ENCODE measurements at regions not wholly inside any gene's neighbourhood (a gene's known extent, or its start where the extent isn't known, plus 50 kb on each side); places are given as distances from the start of the nearest gene placed in this dataset.

DNA sequence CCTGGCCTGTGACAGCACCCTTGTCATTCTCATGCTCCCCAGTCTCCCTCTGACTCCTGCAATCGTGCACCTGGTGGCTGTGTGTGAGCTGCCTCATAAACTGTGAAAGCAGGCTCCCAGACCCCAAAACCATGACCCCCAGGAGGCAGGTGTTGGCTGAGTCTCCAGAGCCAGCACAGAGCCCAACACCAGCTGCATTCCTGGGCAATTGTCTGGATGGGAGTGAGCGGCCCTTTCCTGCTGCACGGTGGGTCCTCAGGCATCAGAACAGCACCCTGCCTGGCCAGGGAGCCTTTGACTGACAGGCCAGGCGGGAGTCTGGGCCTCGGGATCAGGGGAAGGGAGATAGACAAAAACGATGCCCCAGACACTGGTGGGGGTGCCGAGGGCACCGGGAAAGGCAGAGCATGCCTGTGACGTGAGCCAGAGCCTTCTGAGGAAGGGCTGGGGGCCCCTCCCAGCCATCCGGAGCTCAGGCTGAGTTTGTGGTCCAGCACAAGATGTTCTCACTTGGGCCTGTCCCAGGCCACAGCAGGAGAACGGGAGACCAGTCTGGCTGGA is 135.1 kb upstream of the GPC1 start:
- no peak overlapping the region for H3K4me3 ChIP-seq (ENCODE audit: control insufficient read depth, low read depth, low read length)
- no peak for DNase-seq (ENCODE audit: low read depth)
- TF ChIP-seq, protein P1, sequence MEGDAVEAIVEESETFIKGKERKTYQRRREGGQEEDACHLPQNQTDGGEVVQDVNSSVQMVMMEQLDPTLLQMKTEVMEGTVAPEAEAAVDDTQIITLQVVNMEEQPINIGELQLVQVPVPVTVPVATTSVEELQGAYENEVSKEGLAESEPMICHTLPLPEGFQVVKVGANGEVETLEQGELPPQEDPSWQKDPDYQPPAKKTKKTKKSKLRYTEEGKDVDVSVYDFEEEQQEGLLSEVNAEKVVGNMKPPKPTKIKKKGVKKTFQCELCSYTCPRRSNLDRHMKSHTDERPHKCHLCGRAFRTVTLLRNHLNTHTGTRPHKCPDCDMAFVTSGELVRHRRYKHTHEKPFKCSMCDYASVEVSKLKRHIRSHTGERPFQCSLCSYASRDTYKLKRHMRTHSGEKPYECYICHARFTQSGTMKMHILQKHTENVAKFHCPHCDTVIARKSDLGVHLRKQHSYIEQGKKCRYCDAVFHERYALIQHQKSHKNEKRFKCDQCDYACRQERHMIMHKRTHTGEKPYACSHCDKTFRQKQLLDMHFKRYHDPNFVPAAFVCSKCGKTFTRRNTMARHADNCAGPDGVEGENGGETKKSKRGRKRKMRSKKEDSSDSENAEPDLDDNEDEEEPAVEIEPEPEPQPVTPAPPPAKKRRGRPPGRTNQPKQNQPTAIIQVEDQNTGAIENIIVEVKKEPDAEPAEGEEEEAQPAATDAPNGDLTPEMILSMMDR (IDR thresholded peaks at IDR 0.05; ENCODE audit: control insufficient read depth, insufficient read depth, low read depth, low read length, missing control alignments) = no peak

- TF ChIP-seq, protein P1 (IDR thresholded peaks at IDR 0.05; ENCODE audit: control insufficient read depth, insufficient read depth, low read depth, low read length, missing control alignments) = no peak
- no peak overlapping the region for H3K4me3 ChIP-seq (ENCODE audit: control insufficient read depth, low read depth, low read length)
- no peak for DNase-seq (ENCODE audit: low read depth)
These were observed 134.6 kb upstream of the GPC1 start for GRCh38 chr2:240300840-240301239.

- no peak overlapping the region for H3K4me3 ChIP-seq (ENCODE audit: control insufficient read depth, low read depth, low read length)
- no peak for DNase-seq (ENCODE audit: low read depth)
- TF ChIP-seq, protein P1 (IDR thresholded peaks at IDR 0.05; ENCODE audit: control insufficient read depth, insufficient read depth, low read depth, low read length, missing control alignments) = no peak
These were observed 134.1 kb upstream of the GPC1 start for GRCh38 chr2:240301256-240301795.

DNA sequence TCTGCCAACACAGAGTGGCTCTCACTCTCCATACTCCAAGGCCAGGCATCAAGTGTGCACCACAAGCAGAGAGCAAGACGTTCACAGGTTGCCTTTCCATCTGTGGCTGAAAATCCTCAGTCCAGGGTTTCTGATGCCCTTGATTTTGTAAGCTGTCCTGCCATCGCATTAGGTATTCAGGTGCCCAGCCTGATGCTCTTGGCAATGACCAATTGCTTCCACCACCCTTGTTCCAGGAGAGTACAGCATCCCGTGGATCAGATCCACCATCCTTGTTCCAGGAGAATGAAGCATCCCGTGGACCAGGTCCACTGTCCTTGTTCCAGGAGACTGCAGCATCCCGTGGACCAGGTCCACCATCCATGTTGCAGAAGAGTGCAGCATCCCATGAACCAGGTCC is 133.4 kb upstream of the GPC1 start:
- TF ChIP-seq, protein P1 (IDR thresholded peaks at IDR 0.05; ENCODE audit: control insufficient read depth, insufficient read depth, low read depth, low read length, missing control alignments) = no peak
- no peak overlapping the region for H3K4me3 ChIP-seq (ENCODE audit: control insufficient read depth, low read depth, low read length)
- no peak for DNase-seq (ENCODE audit: low read depth)

DNA sequence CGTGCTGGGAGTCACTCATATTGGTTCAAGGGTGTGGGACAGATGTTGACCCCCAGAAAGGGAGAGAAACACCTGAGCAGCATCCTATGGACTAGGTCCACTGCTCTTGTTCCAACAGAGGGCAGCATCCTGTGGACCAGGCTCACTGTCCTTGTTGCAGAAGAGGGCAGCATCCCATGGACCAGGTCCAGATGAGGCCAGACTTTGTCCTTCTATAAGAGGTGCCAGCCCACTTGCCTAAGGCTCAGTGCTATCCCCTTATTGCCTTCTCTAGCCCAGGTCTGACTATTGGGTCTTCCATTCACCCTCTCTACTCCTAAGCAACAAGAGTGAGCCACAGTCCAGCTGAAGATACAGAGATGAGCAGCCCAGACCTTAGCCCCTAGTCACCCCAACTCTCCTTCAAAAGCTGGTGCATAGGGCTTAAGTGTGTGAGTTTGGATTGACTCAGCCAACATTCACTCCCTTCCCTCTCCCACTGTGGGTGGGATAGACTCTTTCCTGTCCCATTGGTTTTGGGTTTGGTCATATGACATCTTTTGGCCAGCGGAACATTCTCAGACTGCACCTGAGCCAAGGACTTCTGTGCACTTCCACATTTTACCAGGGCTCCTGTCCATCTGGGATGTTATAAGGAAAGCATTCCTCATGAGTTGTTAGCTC is 132.4 kb upstream of the GPC1 start:
- H3K4me3 ChIP-seq (ENCODE audit: control insufficient read depth, low read depth, low read length) = no peak overlapping the region
- TF ChIP-seq, protein P1 (IDR thresholded peaks at IDR 0.05; ENCODE audit: control insufficient read depth, insufficient read depth, low read depth, low read length, missing control alignments) = no peak
- no peak for DNase-seq (ENCODE audit: low read depth)

DNA sequence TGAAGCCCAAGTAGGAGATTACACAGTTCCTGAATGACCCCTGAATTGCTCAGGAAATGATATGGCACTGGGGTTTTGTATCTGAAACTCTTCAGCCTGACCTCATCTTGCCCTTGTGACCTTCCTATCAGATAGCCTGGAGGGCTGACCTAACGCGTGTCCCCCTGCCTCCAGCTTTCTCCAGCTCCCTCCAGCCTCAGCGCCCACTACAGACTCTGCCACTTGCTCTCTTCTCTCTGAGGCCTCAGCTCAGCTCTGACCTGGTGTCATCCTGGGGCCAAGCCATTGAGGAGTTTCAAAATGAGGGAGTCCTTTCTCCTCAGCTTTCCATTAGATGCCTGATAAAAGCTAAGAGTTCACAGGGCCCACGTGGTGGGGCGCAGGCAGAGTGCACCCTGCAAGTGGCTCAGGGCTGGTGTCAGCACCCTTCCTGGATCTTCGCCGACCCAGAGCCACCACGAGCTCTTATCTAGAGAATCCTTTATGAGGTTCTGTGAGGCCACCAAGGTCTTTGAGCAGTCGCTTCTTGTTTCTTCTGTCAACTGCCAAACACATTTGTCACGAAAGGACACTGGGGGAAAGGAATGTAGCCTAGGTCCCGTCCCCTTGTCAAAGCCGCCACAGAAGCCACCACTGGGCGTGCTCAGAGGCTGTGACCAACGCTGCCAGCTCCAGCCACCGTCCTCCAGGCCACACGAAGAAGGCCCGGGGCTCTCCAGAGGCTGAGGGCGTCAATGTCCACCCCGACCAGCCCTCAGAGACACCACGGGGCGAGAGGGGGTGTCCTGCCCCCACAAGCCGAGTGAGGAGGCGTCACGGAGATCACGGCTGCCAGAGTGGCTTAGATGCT is 131.3 kb upstream of the GPC1 start:
- TF ChIP-seq, protein P1 (IDR thresholded peaks at IDR 0.05; ENCODE audit: control insufficient read depth, insufficient read depth, low read depth, low read length, missing control alignments) = no peak
- no peak overlapping the region for H3K4me3 ChIP-seq (ENCODE audit: control insufficient read depth, low read depth, low read length)
- DNase-seq (ENCODE audit: low read depth) = no peak

Data from AG09309 (cell line).